GM12878 (cell line): ENCODE measurements at regions not wholly inside any gene's neighbourhood (a gene's known extent, or its start where the extent isn't known, plus 50 kb on each side); places are given as distances from the start of the nearest gene placed in this dataset.

Experiments used
- ASH2L ChIP-seq: fragments of 300-600, 200-600 bp; sonication (generic); IDR thresholded peaks from 2 replicates; pipeline ENCODE4 v1.6.1; 2017; ENCODE audit warnings: low read depth, mild to moderate bottlenecking, borderline replicate concordance
- BRCA1 ChIP-seq: IDR thresholded peaks from 2 replicates; pipeline ENCODE4 v1.6.1; 2011; ENCODE audit warnings: low read depth, low read length, improper control_type of control experiment
- CBFB ChIP-seq: IDR thresholded peaks from 2 replicates; pipeline ENCODE4 v1.6.1; 2016; ENCODE audit warnings: antibody characterized with exemption, low read depth
- CEBPB ChIP-seq, 2 experiments: fragments of 150-350 bp in 1 of 2; IDR thresholded peaks; 2 replicates each; pipeline ENCODE4 v1.6.1; 2012 to 2014; ENCODE audit warnings: low read depth in 2 of 2, low read length in 2 of 2, borderline replicate concordance in 1 of 2, inconsistent platforms in 1 of 2
- E2F4 ChIP-seq: IDR thresholded peaks from 2 replicates; pipeline ENCODE4 v1.6.1; 2012; ENCODE audit warnings: low read depth, low read length, improper control_type of control experiment
- E4F1 ChIP-seq: fragments of 450-650 bp; IDR thresholded peaks from 2 replicates; pipeline ENCODE4 v1.6.1; 2018; ENCODE audit warnings: borderline replicate concordance, mild to moderate bottlenecking; ENCODE audit not compliant: partially characterized antibody
- EGR1 ChIP-seq, 2 experiments: IDR thresholded peaks; 1 replicate in 1 of 2; 2 replicates in 1 of 2; pipeline ENCODE4 v1.6.1; 2011 to 2012; ENCODE audit warnings: low read depth in 2 of 2, low read length in 2 of 2, borderline replicate concordance in 1 of 2, mild to moderate bottlenecking in 1 of 2, moderate library complexity in 1 of 2
- FOS ChIP-seq: IDR thresholded peaks from 3 replicates; pipeline ENCODE4 v1.6.1; 2011; ENCODE audit warnings: borderline replicate concordance; ENCODE audit not compliant: insufficient read length; ENCODE audit errors: extremely low read depth
- GATAD2B ChIP-seq: fragments of 450-650 bp; conservative IDR thresholded peaks from 2 replicates; pipeline ENCODE4 v1.6.1; 2017; ENCODE audit warnings: low read depth, mild to moderate bottlenecking, moderate library complexity
- NBN ChIP-seq: fragments of 450-650 bp; IDR thresholded peaks from 2 replicates; pipeline ENCODE4 v1.6.1; 2016
- PBX3 ChIP-seq: IDR thresholded peaks from 2 replicates; pipeline ENCODE4 v1.6.1; 2011; ENCODE audit warnings: mild to moderate bottlenecking, low read depth, low read length, moderate library complexity; ENCODE audit not compliant: insufficient replicate concordance
- RAD51 ChIP-seq: fragments of 450-650 bp; IDR thresholded peaks from 2 replicates; pipeline ENCODE4 v1.6.1; 2016; ENCODE audit warnings: moderate library complexity, mild to moderate bottlenecking, inconsistent platforms
- SMAD5 ChIP-seq: IDR thresholded peaks from 2 replicates; pipeline ENCODE4 v1.6.1; 2016; ENCODE audit warnings: antibody characterized with exemption, low read depth
- SUPT20H ChIP-seq: IDR thresholded peaks from 2 replicates; pipeline ENCODE4 v1.6.1; 2011; ENCODE audit warnings: low read depth, mild to moderate bottlenecking, low read length, moderate library complexity, borderline replicate concordance; ENCODE audit not compliant: control insufficient read depth
- TBL1XR1 ChIP-seq: IDR thresholded peaks from 2 replicates; pipeline ENCODE4 v1.6.1; 2012; ENCODE audit warnings: low read depth, low read length, improper control_type of control experiment
- USF2 ChIP-seq: IDR thresholded peaks from 2 replicates; pipeline ENCODE4 v1.6.1; 2011; ENCODE audit warnings: low read depth, low read length, improper control_type of control experiment, borderline replicate concordance

- no peak for TF ChIP-seq RAD51
- no peak for TF ChIP-seq E2F4
- TF ChIP-seq TBL1XR1, result no peak
- no peak for TF ChIP-seq EGR1 (IDR thresholded peaks at IDR 0.05; ENCODE audit: borderline replicate concordance in 1 of 2, low read depth in 2 of 2, low read length in 2 of 2)
- TF ChIP-seq CEBPB (IDR thresholded peaks at IDR 0.05; ENCODE audit: borderline replicate concordance in 1 of 2, low read depth in 2 of 2, low read length in 2 of 2), result no peak
- no peak for TF ChIP-seq SUPT20H
- TF ChIP-seq GATAD2B, result no peak
- no peak for TF ChIP-seq BRCA1
- TF ChIP-seq NBN, result no peak
- no peak for TF ChIP-seq E4F1
- no peak for TF ChIP-seq ASH2L
- TF ChIP-seq USF2, result no peak
- TF ChIP-seq PBX3, result no peak
- no peak for TF ChIP-seq FOS
- TF ChIP-seq CBFB, result no peak
- TF ChIP-seq SMAD5, result no peak
Measured at GRCh38 chr2:149767516-149767974, 180.0 kb upstream of the MMADHC start (continued).
